Medulla oblongata (tissue), 1 donor: ENCODE measurements at regions not wholly inside any gene's neighbourhood (a gene's known extent, or its start where the extent isn't known, plus 50 kb on each side); places are given as distances from the start of the nearest gene placed in this dataset.
A peak's percentile ranks its signal among the peaks of the same experiment; 100 is the strongest.
"Not testable (repeated sequence)": the region's sequence is repeated elsewhere in the genome, so short reads cannot be mapped to it uniquely, and the experiment has no call there.

Experiments used
- DNase-seq: peaks from one replicate; pipeline ENCODE4 v3.0.0-alpha.2; 2015; ENCODE audit errors: extremely low spot score

- no peak for DNase-seq
Measured at GRCh38 chr2:145800151-145801091, 1280.5 kb upstream of the ZEB2 start.

GRCh38 chr2:145799595-145800108 is 1279.7 kb upstream of the ZEB2 start:
- DNase-seq, result no peak

- DNase-seq, result no peak
Measured at GRCh38 chr2:145798419-145798818, 1278.5 kb upstream of the ZEB2 start.

DNA sequence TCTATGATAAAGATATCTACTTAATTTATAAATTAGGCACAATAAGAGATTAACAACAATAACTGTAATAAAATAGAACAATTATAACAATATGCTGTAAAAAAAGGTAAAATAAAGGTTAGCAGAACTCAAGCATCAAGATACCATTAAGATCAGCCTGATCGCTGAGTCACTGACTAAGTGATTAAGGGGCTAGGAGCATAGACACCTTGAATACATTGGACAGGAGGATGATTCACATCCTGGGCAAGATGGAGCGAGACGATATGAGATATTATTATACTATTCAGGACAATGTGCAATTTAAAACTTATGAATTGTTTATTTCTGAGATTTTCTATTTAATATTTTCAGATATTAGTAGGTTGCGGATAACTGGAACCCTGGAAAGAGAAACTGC is 1277.8 kb upstream of the ZEB2 start:
- no peak for DNase-seq

DNA sequence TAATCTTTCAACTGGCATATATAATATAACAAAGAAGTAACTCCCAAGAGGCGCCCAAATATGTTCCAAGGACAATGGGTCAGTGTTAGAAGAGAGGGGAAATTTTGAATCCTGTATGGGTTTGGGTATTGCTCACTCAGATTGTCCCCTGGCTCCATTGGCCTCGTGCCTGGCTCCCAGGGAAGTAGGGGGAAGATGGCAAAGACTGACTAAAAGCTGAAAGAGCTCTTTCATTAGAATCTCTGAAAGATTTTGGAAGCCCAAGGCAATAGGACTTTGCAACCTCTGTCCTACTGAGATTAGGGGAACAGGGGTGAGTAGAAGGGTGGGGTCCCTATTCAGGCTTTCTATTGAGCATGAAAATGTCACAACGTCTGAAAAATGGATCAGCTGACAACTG is 1272.8 kb upstream of the ZEB2 start:
- no peak for DNase-seq

DNA sequence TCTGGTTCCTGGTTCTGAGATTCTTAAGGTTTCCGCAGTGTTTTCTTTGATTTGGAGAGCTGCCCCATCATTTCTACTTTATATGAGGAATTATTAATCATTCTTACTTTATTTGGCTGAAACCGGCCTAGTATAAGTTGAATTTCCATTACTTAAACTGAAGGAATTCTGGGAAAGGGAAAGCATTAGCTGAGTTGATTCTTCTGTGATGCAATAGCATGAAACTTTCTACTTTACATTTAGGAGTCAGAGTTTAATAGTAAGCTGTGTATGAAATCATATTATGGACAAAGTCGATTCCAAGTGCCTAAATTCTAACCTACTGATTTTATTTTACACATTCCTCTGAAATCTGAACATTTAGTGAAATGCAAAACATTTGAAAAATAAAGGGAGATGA is 1269.7 kb upstream of the ZEB2 start:
- no peak for DNase-seq

DNA sequence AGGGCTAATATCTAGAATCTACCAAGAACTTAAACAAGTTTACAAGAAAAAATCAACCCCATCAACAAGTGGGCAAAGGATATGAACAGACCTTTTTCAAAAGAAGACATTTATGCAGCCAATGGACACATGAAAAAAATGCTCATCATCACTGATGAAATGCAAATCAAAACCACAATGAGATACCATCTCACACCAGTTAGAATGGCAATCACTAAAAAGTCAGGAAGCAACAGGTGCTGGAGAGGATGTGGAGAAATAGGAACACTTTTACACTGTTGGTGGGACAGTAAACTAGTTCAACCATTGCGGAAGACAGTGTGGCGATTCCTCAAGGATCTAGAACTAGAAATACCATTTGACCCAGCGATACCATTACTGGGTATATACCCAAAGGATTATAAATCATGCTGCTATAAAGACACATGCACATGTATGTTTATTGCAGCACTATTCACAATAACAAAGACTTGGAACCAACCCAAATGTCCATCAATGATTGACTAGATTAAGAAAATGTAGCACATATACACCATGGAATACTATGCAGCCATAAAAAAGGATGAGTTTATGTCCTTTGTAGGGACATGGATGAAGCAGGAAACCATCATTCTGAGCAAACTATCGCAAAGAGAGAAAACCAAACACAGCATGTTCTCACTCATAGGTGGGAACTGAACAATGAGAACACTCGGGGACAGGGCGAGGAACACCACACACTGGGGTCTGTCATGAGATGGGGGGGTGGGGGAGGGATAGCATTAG is 1267.9 kb upstream of the ZEB2 start:
- not testable (repeated sequence) for DNase-seq

- DNase-seq, result not testable (repeated sequence)
Measured at GRCh38 chr2:145782607-145783006, 1262.7 kb upstream of the ZEB2 start.

GRCh38 chr2:145777914-145778313 is 1258.0 kb upstream of the ZEB2 start:
- no peak for DNase-seq

DNA sequence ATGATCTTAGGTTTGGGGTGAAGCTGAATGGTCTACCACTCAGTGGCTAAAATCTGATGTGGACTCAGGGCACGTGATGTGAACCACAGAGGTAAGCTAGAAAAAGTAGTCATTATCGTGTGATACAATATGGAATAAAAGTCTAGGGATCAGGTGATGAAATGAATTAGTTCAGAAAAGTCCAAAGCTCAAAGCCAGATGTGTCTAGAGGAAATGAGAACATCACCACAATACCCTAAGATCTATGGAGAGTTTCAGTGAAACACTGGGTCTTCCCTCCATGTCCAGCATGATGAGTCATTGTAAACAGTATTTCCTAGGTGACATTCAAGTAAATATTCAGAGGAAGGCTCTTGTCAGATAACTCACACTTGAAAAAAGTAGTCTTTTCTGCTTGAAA is 1257.4 kb upstream of the ZEB2 start:
- no peak for DNase-seq

- no peak for DNase-seq
Measured at GRCh38 chr2:145775591-145775990, 1255.7 kb upstream of the ZEB2 start.

DNA sequence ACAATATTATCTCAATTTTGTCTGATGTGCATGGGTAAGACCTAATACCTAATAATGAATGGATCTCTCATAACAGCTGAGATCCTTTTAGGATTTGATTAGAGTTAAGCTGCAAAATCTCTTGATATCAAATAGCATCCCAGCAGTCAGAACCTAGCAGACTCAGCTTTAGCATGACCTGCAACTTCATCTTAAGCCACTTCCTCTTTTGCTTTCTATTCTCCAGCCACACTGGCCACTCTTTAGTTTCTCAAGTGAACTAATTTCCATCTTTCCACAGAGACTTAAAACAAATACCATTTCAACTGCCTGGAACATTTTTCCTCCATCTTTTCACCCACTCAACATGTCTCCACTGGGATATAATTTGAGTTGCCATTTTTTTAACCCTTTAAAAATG is 1251.6 kb upstream of the ZEB2 start:
- DNase-seq, result peak; percentile 30

- no peak for DNase-seq
Measured at GRCh38 chr2:145769011-145769716, 1249.2 kb upstream of the ZEB2 start.

DNA sequence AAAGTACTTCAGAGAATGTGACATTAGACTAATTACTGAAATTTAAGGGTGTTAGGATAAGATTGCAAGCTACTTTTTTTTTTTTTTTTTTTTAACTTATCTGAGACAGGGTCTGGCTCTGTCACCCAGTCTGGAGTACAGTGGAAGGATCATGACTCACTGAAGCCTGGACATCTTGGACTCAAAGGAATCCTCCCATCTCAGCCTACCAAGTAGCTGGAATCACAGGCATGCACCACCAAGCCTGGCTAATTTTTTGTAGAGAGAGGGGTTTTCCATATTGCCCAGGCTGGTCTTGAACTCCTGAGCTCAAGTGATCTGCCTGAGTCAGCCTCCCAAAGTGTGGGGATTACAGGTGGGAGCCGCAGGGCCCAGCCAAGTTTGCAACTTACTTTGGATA is 1246.0 kb upstream of the ZEB2 start:
- DNase-seq, result no peak

- DNase-seq, result peak; percentile 31
Measured at GRCh38 chr2:145764631-145765030, 1244.7 kb upstream of the ZEB2 start.

GRCh38 chr2:145760781-145761649 is 1241.1 kb upstream of the ZEB2 start:
- DNase-seq, result no peak

DNA sequence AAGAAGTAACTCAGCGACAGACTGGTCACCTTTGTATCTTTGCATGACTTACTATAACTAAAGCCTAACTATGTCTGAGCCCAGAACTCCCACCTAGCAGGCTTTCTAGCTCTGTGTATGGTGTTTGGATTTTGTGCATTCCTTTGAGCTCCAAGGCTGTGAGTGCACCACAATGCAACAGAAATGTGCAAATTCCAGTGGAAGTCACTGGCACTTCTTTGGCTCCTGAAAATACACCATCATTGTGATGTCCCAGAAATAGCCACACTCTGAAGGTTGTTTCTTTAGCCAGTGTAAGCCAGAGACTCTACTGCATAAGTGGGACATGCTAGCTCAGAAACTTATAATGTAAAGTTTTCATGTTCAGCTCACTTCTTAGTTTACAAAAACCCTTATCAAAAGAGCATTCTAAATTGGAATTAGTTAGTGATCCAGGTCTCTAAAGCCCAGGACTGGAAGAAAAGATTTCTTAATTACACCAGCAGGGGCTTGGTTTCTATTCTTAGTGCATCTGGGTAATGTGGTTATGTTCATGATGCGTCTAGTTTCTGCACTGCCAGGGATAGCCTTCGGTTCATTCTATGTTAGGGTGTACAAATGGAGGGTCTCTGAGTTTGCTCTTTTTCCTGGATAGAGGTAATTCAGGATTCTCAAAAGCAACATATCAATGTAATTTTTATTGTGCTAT is 1239.5 kb upstream of the ZEB2 start:
- DNase-seq, result no peak

GRCh38 chr2:145757503-145758246 is 1237.8 kb upstream of the ZEB2 start:
- DNase-seq, result no peak

DNA sequence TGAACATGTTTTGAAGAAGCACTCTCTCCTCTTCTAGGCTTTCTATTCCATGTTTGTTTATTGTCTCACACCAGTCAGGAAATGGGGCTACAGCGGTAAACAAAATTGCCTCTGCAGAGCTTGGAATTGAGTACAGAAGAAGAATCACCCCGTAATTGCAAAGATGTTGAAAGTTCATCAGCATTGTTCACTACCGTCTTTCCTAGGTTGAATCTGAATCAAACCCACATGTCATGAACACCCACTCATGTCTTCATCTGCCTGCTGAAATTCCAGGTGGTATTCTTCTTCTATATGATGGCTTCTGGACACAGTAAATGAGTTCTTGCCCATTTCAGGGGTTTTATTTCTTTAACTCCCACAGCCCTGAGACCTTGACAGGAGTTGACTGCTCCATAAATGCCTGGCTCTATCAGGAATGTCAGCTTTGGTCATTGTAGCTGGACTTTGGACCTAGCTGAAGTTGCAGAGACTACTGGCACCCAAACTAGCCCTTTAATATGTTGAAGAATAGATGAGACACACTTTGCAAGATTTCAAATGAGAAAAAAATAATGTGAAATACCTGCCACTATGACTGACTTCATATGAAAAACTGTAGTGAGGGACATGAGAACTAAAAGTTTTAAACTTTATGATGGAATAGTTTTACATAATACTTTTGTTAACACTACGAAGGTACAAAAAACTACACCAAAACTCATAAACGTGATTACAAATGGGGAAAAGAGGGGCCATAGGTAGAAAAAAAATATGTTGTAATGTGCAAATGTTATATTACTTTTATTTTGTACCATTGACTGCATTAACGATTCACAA is 1235.3 kb upstream of the ZEB2 start:
- no peak for DNase-seq
